NCI-H1417 (cell line): ENCODE measurements at regions not wholly inside any gene's neighbourhood (a gene's known extent, or its start where the extent isn't known, plus 50 kb on each side); places are given as distances from the start of the nearest gene placed in this dataset.
"Not testable (repeated sequence)": the region's sequence is repeated elsewhere in the genome, so short reads cannot be mapped to it uniquely, and the experiment has no call there.

Source experiments
- DNase-seq, 3 experiments: peaks; one replicate each; lab custom pipeline; 2025; lab: John Stamatoyannopoulos, UW

DNA sequence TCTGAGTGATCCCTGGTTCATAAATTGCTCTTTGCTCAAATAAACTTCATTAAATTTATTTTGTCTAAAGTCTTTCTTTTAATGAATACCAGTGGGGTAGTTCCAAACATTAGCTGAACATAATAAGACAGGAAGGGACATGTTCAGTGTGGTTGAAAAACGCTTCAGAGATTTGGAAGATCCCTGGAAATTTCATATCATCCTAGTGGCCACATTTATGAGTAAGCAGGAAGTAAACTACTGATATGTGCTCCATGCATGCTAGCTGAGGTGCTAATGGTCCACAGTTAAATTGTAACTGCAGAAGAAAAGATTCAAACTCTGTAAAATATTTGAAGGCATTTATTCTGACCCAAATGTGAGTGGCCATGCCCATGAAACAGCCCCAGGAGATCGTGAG lies 1328.7 kb downstream of the ADGRL3 start:
- no peak for DNase-seq

DNA sequence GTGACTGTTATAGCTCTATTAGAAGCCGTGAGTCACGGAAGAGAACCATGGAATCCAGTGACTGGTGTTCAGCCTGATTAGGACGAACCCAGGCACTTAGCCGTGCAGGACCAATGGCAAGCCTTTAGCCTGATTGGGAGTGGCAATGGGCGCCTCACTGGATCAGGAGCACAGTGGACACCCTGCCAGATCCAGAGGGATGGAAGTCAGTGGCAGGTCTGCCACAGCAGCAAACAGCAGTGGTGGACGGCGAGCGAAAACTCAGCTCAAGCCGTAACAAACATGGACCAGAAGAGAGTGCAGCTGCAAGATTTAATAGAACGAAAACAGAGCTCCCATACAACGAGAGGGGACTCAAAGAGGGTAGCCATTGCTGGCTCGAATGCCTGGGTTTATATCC lies 1326.5 kb downstream of the ADGRL3 start:
- no peak for DNase-seq

DNA sequence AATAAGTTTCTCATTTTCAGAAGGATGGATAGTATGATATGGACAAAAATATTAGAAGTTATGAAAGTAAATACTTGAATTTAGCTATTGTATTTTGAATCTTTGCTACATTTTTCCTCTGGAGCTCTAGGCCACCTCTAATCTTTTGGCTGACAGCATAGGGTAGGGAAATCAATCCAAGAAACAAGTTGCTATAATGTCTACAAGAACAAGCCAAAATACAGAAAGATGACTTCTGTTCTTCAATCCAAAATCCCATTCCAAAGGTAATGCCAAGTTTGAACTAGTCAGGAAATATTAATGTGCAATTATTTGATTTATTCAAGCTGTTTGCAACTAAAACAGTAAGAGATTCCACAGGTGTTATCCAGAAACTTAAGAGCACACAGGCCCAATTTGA lies 1323.1 kb downstream of the ADGRL3 start:
- no peak for DNase-seq

DNA sequence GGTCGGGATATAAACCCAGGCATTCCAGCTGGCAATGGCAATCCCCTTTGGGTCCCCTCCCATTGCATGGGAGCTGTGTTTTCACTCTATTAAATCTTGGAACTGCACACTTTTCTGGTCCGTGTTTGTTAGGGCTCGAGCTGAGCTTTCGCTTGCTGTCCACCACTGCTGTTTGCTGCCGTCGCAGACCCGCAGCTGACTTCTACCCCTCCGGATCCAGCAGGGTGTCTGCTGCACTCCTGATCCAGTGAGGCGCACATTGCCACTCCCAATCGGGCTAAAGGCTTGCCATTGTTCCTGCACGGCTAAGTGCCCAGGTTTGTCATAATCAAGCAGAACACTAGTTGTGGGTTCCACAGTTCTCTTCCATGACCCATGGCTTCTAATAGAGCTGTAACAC lies 1322.1 kb downstream of the ADGRL3 start:
- no peak for DNase-seq

DNA sequence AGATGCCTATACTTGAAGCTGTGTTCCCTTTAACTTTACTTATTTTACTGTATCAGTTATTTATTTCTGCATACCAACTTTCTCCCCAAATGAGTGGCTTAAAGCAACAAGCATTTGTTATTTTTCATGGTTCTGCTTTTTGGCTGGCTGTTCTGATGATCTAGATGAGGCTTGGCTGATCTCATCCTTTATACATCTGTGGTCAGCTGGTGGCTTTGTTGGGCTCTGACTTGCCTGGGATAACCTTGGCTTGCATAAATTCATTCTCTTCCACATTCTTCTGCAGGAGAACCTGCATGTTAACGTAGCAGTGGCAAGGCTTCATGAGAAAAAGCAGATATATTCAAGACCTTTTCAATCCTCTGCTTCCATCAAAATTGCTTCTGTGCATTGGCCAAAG lies 1317.6 kb downstream of the ADGRL3 start:
- no peak for DNase-seq

DNA sequence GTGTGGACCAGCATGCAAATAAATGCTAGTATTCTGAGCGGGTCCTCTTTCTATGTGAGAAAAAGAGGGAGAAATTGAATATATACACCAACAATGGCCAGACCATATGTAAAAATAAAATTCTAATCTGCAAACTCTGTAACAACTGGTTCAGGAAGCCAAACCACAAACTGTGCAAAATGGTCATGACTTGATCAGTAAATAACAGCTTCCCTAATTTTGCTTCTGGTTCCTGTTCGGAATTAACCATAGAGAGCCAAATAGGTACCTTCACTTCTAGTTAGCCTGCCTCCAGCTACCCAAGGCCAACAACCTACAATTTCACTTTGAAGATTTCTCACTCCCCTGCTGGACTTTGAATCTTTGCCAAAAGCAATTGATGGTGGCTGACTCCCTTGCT lies 1313.2 kb downstream of the ADGRL3 start:
- DNase-seq, result peak in 1 of 3 experiments; percentile 48

DNA sequence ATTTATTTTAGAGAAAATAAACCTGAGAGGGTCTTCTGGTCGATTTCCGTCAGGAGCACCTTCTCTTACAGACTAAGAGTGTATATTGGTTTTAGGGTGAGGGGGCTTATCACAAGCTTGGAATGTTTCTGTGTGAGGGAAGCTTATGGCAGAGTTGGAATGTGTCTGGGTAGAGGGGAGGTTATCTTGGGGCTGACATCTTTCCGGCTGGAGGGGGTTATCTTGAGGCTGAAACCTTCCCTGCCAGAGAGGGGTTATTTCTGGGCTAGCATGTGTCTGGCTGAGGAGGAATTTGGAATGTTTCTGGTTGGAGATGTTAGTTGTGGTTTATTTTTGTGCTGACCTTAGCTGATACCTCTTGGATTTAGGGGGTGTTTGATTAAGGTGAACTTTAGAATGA lies 1312.1 kb downstream of the ADGRL3 start:
- no peak for DNase-seq

DNA sequence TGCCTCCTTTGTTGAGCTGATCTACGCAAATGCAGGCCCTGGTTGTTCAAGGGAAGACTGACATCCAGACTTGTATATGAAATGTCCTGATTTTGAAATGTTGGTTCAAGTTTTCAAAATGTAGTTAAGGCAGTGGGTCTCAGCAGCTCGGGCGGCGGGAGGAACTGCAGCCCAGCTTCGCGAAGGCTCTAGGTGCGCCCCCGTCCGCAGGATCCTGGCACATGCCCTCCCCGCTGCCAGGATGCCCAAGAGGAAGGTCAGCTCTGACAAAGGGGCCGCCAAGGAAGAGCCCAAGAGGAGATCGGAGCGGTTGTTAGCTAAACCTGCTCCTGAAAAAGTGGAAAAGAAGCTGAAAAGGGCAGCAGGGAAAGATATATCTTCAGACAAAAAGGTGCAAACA lies 1310.1 kb downstream of the ADGRL3 start:
- no peak for DNase-seq

DNA sequence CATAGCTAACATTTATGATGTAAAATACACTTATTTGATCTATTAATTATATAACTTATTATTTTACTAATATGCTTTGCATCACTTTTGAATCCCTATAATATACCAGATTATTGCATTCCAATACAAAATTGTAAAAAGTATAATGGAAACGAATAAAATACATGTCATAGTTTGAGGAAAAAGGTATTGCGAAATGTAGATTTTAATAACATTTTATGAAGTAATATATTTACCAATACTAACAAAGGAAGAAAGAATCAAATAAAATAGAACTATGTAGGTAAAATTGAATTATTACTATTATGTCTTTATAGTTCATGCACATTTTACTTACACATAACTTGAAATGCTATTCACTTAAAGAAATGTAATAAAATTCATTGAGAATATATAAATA lies 1300.2 kb downstream of the ADGRL3 start:
- DNase-seq, result no peak

DNA sequence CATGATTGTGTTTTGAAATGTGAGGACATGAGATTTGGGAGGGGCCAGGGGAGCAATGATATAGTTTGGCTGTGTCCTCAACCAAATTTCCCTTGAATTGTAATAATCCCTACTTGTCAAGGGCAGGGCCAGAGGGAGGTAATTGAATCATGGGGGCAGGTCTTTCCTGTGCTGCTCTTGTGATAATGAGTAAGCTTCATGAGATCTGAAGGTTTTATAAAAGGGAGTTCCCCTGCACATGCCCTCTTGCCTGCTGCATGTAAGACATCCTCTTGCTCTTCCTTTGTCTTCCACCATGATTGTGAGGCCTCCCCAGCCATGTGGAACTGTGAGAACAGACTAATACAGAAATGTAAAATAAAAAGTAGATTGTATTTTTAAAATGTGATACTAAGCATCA lies 1294.9 kb downstream of the ADGRL3 start:
- DNase-seq, result no peak

DNA sequence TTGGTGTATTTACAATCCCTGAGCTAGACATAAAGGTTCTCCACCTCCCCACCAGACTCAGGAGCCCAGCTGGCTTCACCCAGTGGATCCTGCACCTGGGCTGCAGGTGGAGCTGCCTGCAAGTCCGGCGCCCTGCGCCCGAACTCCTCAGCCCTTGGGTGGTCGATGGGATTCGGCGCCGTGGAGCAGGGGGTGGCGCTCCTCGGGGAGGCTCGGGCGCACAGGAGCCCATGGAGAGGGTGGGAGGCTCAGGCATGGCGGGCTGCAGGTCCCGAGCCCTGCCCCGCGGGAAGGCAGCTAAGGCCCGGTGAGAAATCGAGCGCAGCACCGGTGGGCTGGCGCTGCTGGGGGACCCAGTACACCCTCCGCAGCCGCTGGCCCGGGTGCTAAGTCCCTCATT lies 1291.6 kb downstream of the ADGRL3 start:
- DNase-seq, result not testable (repeated sequence)

DNA sequence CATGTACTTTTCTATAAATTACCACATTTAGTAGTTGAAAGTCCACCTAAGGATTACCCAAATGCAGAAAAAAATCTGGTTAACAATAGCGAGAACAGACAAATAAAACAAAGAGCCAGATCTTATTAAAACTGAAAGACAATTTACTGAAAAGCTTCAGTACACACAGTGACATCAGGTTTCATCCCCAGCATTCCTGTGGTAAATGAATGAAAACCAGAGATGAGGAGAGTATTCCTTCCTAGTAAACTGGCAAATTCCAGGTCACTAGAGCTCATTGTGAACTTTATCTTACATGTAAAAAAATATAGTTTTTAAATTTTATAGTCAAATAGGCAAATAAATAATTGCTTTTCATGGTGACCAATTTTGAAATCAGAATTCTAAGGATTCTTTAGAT lies 1290.5 kb downstream of the ADGRL3 start:
- DNase-seq, result no peak

DNA sequence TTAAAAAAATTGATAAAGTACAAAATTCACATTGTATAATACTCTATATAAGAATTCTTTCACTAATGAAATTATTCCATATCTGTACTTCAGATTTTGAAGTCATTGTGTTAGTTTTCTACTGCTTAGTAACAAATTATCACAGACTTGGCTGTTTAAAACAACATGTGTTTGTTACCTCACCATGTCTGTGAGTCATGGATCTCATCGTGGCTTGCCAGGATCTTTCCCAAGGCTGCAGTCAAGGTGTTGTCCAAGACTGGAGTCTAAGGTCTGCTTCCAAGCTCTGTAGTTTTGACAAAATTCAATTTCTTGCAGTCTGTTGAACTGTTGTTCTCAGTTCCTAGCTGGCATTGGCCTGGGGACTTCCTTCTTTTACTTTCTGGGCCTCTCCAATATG lies 1286.9 kb downstream of the ADGRL3 start:
- no peak for DNase-seq

DNA sequence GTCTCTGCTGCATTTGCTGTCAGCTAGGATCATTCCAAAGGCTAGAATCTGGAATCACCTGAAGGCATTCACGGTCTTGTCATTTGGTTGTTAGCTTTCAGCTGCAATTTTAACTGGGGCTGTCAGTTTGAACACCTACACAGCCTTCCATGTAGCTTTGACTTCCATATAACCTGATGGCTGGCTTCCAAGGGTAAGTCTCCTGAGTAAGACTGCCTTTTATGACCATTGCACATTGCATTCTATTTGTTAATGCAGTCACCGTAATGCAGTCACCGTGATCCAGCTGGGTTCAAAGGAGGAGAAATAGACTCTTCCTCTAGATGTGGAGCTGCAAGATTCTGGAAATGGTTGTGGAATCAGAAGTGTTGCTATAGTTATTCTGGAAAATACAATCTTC lies 1284.2 kb downstream of the ADGRL3 start:
- no peak for DNase-seq

DNA sequence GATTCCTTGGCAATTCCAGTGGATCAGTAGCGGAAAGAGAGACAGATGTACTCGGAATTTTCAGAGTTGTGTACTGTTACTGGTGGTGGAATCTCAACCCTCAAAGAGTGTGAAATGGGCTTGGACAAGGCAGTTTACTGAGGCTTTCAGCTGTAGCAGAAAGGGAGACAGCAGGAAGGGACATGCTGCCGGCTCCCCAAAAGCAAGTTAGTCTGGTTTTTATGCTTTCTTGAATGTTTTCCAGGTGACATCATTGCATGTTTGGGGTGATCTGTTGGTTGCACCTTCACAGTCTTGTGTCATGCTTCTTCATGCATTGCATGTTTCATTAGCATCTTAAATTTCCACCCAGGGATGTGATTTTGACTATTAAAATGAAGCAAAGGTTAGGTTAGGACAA lies 1282.2 kb downstream of the ADGRL3 start:
- no peak for DNase-seq

DNA sequence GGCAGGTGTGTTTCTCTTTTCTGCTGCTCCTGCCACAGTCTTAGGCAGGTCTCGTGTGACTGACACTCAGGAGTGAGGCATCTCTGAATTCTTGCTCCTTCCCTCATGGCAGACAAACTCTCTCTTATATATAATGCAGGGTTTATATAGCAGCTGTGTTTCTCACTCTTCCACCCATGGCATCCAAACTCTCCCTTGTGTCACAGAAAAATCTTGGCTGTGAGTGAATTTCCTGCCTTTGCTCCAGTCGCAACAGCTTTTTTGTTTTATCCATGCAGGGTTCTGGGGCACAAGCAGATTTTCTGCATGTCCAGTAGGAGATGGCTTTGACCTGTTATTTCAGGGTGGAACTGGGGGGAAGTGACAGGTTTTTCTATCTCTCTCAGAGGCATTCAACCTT lies 1275.5 kb downstream of the ADGRL3 start:
- peak in 1 of 3 experiments; percentile 29 for DNase-seq

DNA sequence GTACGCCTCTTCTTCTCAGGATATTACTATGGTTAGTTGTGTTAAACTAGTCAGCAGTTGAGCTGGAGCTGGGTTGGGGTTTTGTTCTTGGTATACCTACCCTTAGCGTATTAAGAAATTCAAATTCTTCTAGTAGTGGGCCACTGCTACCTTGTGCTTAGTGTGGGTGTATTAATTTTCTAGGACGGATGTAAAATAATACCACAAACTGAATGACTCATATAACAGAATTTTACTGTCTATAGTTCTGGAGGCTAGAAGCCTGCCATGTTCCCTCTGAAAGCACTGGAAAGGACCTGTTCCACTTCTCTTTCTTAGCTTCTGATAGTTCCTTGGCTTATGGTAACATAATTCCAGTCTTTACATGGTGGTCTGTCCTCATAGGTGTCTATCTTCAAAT lies 1274.7 kb downstream of the ADGRL3 start:
- DNase-seq, result no peak

DNA sequence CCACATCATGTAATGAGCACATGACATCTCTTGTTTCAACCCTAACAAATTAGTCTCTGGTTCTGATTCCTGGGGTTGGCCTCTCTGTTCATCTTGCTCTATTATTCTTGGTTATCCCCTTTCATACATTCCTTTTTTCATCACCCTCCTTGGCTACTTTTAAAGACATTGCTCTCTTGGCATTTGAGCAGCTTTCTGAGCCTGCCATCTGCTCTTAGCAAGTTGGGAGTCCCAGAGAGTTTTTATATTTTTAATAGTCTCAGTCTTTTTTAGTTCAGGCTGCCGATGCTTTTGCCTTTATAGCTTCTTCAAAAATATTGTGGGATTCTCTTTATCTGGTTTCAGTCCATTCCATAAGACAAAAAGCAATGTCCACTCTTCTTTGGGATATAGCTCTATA lies 1270.9 kb downstream of the ADGRL3 start:
- no peak for DNase-seq

DNA sequence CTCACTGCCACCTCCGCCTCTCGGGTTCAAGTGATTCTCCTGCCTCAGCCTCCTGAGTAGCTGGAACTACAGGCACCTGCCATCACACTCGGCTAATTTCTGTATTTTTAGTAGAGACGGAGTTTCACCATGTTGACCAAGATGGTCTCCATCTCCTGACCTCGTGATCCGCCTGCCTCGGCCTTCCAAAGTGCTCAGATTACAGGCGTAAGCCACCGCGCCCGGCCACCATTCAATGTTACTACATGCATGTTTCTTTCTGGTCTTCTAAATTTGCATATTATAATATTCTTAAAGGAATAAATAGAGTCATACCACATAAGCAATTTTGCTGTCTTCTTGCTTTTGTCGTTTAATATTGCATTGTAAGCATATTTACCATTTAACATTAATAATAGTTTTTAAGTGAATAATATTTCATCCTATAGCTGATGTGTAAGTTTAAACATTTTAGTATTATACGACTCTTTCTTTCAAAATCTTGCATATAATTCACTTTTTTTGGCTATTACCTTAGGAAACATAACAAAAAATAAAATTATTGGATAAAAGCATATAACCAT lies 1270.4 kb downstream of the ADGRL3 start:
- DNase-seq, result no peak

DNA sequence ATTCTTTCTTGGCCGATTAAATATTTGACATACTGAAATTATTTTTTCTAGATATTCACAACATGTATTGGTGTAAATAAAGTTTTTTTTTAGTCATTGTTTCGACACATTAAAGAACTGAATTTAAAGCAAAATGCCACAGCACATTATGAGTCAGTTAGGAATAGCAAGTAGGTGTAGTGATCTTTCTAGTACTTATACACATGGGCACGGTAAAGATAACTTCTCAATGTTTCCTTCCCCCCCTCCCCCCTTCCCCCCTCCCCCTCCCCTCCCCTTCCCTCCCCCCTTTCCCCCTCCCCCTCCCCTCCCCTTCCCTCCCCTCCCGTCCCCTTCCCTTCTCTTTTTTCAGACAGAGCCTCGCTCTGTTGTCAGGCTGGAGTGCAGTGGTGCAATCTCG lies 1269.9 kb downstream of the ADGRL3 start:
- DNase-seq, result no peak

DNA sequence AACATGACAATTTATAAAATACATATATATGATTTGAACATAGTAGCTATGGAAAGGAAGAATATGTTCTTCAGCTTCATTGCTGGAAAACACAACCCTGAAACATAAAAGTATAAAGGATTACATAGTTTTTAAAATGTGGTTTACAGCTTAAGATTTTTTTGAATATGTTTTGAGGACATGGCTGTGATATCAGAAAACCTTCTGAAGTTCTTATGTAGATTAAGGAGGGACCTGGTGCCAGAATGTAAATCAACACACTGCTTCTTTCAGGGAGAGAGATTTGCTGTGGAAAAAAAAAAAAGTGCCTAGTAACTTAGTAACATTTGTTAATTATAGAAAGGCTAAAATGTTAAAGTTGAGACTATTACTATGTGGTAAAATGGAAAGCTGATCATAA lies 1261.8 kb downstream of the ADGRL3 start:
- no peak for DNase-seq

DNA sequence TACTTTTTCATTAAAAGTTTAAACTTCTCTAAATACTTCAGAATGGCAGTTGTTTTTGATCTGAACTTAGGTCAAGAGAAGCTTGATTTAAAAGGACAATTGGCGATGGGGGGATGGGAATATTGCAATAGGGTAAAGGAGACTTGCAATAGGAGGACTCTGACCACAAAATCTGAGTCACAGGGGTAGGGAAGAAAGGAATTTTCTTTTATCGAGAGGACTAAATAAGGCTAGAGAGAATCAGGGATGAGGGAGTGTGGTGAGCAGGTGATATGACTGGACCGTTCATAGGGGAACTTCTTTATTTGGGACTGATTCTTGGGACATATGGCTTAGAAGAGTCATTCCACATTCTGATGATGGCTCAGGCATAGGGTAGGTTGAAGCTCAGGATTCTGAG lies 1260.2 kb downstream of the ADGRL3 start:
- DNase-seq, result no peak

DNA sequence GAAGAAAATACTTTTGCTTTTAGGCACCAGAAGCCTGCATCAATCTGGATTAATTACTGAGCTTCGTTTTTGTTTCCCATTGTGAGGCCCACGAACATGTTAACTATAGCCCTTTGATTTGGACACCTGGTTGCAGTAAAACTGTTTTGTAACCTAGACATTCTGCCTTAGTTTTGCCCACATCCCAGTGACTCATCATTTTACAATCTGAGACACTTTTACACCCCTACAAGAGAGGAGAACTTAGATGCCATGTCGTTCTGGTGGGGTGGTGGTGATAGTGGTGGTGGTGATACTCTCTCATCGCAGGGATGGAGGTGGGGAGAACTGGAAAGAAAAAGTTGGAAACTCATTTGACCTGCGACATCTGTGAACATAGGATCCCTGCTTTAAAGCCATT lies 1257.2 kb downstream of the ADGRL3 start:
- DNase-seq, result peak in 2 of 3 experiments; percentile 1 to 23

DNA sequence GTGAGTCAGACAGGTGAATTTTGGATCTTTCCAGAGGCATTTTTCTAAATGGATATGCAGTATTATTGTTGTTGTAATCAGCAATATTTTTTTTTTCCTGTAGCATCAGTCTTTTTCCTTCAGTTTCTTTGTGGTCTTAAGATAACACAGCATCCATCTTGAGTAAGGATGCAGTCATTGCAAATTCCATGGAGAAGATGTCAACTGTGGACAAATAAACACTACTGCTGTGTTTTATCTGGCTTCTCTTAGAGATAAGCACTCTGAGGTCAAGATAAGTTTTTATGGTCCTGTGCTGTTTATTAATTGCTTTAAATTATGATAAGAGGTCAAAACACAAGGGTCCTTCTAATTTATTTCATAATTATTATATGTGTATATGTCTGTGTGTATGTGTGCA lies 1255.7 kb downstream of the ADGRL3 start:
- DNase-seq, result peak in 1 of 3 experiments; percentile 24

DNA sequence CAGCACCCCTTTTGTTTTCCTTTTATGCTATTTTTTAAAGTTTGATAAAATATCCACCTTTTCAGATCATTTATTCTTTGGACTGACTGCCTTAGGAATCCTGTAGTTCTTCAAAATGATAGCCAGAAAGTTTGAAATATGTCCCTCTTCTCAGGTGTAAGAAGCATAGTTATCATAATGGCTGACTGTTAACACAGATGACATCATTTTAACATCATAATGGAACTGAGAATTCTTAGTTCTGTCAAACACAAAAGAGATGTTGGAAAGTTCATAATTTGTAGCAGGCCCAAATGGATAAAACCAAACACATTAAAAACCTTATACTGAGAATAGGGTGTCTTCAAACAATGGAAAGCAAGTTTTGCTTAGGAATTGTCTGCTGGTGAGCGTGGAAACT lies 1254.4 kb downstream of the ADGRL3 start:
- DNase-seq, result no peak
